GM19023 (cell line): ENCODE measurements at regions not wholly inside any gene's neighbourhood (a gene's known extent, or its start where the extent isn't known, plus 50 kb on each side); places are given as distances from the start of the nearest gene placed in this dataset.
"Not testable (repeated sequence)": the region's sequence is repeated elsewhere in the genome, so short reads cannot be mapped to it uniquely, and the experiment has no call there.

Experiments used
- ATAC-seq: cut with Tn5 transposase; IDR thresholded peaks from one replicate; pipeline ENCODE4 v1.9.1; 2021; ENCODE audit warnings: mild to moderate bottlenecking, moderate library complexity; ENCODE audit not compliant: unreplicated experiment

GRCh38 chr6:120931520-120932180 lies 402.6 kb downstream of the TBC1D32 start:
- ATAC-seq: not testable (repeated sequence)

GRCh38 chr6:120930500-120930899 lies 403.8 kb downstream of the TBC1D32 start:
- not testable (repeated sequence) for ATAC-seq

GRCh38 chr6:120924214-120924613 lies 410.1 kb downstream of the TBC1D32 start:
- no peak for ATAC-seq

GRCh38 chr6:120918137-120918536 lies 416.1 kb downstream of the TBC1D32 start:
- ATAC-seq: no peak

- ATAC-seq: no peak
Measured at GRCh38 chr6:120916844-120917243, 417.4 kb downstream of the TBC1D32 start.

- no peak for ATAC-seq
Measured at GRCh38 chr6:120913486-120913885, 420.8 kb downstream of the TBC1D32 start.

- ATAC-seq: no peak
Measured at GRCh38 chr6:120908767-120909166, 425.5 kb downstream of the TBC1D32 start.

- ATAC-seq: no peak
Measured at GRCh38 chr6:120903836-120904235, 430.4 kb downstream of the TBC1D32 start.

- ATAC-seq: no peak
Measured at GRCh38 chr6:120899932-120900331, 434.3 kb downstream of the TBC1D32 start.

GRCh38 chr6:120894077-120894476 lies 440.2 kb downstream of the TBC1D32 start:
- ATAC-seq: peak; percentile 73

- no peak for ATAC-seq
Measured at GRCh38 chr6:120876931-120877330, 457.3 kb downstream of the TBC1D32 start.

GRCh38 chr6:120876424-120876823 lies 457.9 kb downstream of the TBC1D32 start:
- ATAC-seq: no peak

GRCh38 chr6:120875900-120876299 lies 458.4 kb downstream of the TBC1D32 start:
- ATAC-seq: no peak

GRCh38 chr6:120874422-120874821 lies 459.9 kb downstream of the TBC1D32 start:
- no peak for ATAC-seq

- ATAC-seq: no peak
Measured at GRCh38 chr6:120873125-120873865, 461.0 kb downstream of the TBC1D32 start.

- ATAC-seq: no peak
Measured at GRCh38 chr6:120872262-120872578, 462.1 kb downstream of the TBC1D32 start.

- ATAC-seq: no peak
Measured at GRCh38 chr6:120871416-120872261, 462.6 kb downstream of the TBC1D32 start.

GRCh38 chr6:120869397-120869796 lies 464.9 kb downstream of the TBC1D32 start:
- no peak for ATAC-seq

GRCh38 chr6:120857422-120857821 lies 476.9 kb downstream of the TBC1D32 start:
- no peak for ATAC-seq

- ATAC-seq: no peak
Measured at GRCh38 chr6:120854583-120854982, 479.7 kb downstream of the TBC1D32 start.

- no peak for ATAC-seq
Measured at GRCh38 chr6:120853489-120853888, 480.8 kb downstream of the TBC1D32 start.
